HG03039 (cell line): ENCODE measurements at regions not wholly inside any gene's neighbourhood (a gene's known extent, or its start where the extent isn't known, plus 50 kb on each side); places are given as distances from the start of the nearest gene placed in this dataset.

Experiments used
- ATAC-seq: cut with Tn5 transposase; IDR thresholded peaks from one replicate; pipeline ENCODE4 v1.9.1; 2021; ENCODE audit warnings: mild to moderate bottlenecking, moderate library complexity; ENCODE audit not compliant: unreplicated experiment

GRCh38 chr4:62402088-62402806 is 1202.1 kb downstream of the ADGRL3 start:
- ATAC-seq = no peak

- ATAC-seq = no peak
These were observed 1199.1 kb downstream of the ADGRL3 start for GRCh38 chr4:62399242-62399641.

- ATAC-seq = no peak
These were observed 1198.2 kb downstream of the ADGRL3 start for GRCh38 chr4:62398318-62398717.

GRCh38 chr4:62394766-62395165 is 1194.6 kb downstream of the ADGRL3 start:
- ATAC-seq = no peak

GRCh38 chr4:62387808-62388207 is 1187.7 kb downstream of the ADGRL3 start:
- no peak for ATAC-seq

GRCh38 chr4:62377700-62378099 is 1177.6 kb downstream of the ADGRL3 start:
- no peak for ATAC-seq

- no peak for ATAC-seq
These were observed 1177.1 kb downstream of the ADGRL3 start for GRCh38 chr4:62377245-62377644.

GRCh38 chr4:62366939-62367338 is 1166.8 kb downstream of the ADGRL3 start:
- ATAC-seq = no peak

GRCh38 chr4:62360156-62360545 is 1160.0 kb downstream of the ADGRL3 start:
- ATAC-seq = no peak

GRCh38 chr4:62359441-62360155 is 1159.5 kb downstream of the ADGRL3 start:
- no peak for ATAC-seq

- no peak for ATAC-seq
These were observed 1144.8 kb downstream of the ADGRL3 start for GRCh38 chr4:62344915-62345314.

GRCh38 chr4:62344474-62344873 is 1144.3 kb downstream of the ADGRL3 start:
- no peak for ATAC-seq

- ATAC-seq = no peak
These were observed 1142.2 kb downstream of the ADGRL3 start for GRCh38 chr4:62342346-62342745.

- ATAC-seq = no peak
These were observed 1128.4 kb downstream of the ADGRL3 start for GRCh38 chr4:62328526-62328925.

GRCh38 chr4:62327612-62328297 is 1127.6 kb downstream of the ADGRL3 start:
- no peak for ATAC-seq

GRCh38 chr4:62324215-62324614 is 1124.1 kb downstream of the ADGRL3 start:
- no peak for ATAC-seq

- ATAC-seq = no peak
These were observed 1120.5 kb downstream of the ADGRL3 start for GRCh38 chr4:62320612-62321011.

GRCh38 chr4:62302710-62303109 is 1102.6 kb downstream of the ADGRL3 start:
- ATAC-seq = no peak

- no peak for ATAC-seq
These were observed 1101.4 kb downstream of the ADGRL3 start for GRCh38 chr4:62301500-62301899.

- ATAC-seq = no peak
These were observed 1093.4 kb downstream of the ADGRL3 start for GRCh38 chr4:62293551-62293950.

GRCh38 chr4:62292911-62293310 is 1092.8 kb downstream of the ADGRL3 start:
- ATAC-seq = no peak
